T-helper 9 cell (primary cell): ENCODE measurements at regions not wholly inside any gene's neighbourhood (a gene's known extent, or its start where the extent isn't known, plus 50 kb on each side); places are given as distances from the start of the nearest gene placed in this dataset.

Source experiments
- DNase-seq: peaks from one replicate; pipeline ENCODE4 v3.0.0-alpha.2; 2020

DNA sequence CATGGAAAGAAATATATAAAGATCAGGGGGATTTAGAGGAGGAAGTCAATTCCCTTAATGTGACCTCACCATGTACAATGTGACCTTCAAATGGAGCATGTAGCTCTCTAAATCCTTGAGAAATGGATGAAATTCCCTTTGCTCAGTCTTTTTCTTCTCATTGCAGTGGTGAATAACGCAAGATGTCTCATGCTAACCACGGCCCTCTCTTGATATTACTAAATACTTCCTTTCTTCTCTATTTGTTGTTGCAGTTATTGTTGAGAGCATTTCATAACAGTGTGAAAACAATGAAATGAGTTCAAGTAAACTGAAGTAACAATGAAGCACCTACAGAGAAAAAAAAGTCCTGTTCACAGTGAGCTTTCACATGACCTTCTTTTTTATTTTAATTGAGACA is 55.6 kb downstream of the ZNF281 start:
- DNase-seq, result no peak

DNA sequence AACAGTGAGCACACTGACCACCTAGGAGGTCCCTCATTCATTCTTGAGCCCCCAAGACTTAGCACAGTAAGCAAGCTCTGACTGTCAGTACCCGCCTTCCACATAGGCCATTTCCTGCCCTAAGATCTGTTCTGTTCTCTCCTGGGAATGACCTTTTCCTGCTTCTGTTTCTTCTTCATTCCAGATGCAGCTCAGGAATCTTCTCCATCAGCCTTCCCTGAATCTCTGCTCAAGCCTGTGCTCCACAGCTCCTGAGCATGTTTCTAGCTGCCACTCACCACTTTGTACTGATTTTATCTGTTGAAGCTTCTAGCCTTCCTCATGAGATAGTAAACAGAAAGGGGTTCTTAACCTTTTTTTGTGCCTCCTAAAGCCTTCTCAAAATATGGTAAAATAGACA is 56.6 kb downstream of the ZNF281 start:
- DNase-seq, result no peak

DNA sequence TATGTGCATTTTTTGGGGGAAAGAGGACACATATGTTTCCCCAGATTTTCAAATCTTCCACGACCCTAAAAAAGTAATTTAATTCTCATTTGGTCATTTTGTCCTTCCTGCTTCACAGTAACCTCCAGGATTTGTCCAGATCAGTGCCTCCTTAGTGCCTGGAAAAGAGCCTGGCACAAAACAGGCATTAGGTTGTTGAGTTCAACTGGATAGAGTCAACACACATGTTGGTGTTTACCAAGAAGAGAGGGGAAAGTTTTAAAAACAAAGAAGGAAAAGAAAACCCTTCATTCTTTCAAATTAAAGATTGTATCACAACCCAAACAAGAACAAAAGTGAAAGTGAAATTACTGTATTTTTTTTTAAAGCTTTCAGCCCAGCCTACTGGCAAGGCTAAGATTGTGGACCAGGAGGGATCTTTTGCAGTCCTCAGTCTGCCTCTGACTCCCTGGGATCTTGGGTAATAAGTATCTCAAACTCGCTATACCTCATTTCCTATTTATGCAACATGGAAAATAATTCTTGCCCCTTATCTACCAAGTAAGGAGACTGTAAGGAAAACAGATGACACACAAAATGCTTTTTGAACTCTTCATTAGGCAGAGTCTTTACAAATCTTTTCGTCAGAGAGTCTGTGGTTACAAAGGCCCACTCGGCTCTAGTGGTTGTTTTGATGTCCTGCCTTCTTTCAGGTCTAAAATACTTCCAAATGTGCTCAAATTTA is 57.8 kb downstream of the ZNF281 start:
- DNase-seq, result no peak

DNA sequence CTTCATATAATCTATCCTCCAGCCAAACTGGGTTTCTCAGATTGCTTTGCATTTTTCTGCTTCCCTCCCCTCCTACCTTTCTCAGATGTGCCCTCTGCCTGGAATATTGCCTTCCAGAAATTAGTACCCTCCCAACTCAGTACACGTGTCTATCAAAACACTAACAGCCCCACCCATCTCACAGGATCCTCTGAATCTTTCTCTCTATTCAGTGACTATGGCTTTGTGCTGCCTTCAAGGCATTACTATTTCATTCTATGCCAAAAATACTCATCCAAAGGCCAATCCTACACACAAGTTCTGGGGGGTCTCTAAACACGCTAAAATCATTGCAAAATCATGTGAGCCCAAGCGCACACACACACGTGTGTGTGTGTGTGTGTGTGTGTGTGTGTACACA is 58.4 kb downstream of the ZNF281 start:
- no peak for DNase-seq

DNA sequence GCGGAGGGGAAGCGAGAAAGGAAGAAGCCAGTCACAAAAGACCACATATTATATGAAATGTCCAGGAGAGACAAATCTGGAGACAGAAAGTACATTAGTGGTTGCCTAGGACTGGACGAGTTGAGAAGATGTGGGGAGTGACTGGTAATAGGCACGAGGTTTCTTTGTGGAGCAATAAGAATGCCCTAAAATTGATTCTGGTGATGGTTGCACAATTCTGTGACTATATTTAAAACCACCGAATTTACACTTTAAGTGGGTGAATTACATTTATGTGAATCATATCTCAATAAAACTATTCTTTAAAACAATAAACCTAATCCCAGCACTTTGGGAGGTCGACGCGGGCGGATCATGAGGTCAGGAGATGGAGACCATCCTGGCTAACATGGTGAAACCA is 63.1 kb downstream of the ZNF281 start:
- no peak for DNase-seq

DNA sequence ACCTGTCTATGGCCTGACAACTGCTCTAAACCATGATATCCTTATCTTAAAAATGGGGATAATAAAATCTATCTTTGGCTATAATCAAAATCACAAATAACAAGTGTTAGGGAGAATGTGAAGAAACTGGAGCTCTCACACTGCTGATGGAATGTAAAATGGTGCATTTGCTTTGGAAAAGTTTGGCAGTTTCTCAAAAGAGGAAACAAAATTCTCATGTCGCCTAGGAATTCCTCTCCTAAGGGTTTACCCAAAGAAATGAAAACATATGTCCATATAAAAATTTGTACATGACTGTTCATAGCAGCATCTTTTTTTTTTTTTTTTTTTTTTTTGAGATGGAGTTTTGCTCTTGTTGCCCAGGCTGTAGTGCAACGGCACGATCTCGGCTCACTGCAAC is 64.3 kb downstream of the ZNF281 start:
- DNase-seq, result no peak

DNA sequence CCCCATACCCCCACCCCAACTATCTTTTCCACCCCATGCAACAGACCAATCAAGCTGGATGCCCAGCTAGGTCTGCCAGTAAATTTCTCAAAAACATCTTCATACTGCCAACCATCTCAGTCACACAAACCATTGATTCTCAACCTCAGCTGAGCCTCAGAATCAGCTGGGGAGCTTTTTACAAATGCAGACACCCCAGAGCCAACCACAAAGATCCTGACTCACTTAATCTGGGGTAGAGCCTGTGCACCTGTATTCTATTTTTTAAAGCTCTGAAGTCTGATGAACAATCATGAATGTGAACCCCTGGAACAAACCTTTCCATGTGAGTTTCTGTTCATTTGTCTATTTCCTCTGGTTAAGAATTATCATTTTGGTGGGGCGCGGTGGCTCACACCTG is 66.0 kb downstream of the ZNF281 start:
- DNase-seq, result no peak

DNA sequence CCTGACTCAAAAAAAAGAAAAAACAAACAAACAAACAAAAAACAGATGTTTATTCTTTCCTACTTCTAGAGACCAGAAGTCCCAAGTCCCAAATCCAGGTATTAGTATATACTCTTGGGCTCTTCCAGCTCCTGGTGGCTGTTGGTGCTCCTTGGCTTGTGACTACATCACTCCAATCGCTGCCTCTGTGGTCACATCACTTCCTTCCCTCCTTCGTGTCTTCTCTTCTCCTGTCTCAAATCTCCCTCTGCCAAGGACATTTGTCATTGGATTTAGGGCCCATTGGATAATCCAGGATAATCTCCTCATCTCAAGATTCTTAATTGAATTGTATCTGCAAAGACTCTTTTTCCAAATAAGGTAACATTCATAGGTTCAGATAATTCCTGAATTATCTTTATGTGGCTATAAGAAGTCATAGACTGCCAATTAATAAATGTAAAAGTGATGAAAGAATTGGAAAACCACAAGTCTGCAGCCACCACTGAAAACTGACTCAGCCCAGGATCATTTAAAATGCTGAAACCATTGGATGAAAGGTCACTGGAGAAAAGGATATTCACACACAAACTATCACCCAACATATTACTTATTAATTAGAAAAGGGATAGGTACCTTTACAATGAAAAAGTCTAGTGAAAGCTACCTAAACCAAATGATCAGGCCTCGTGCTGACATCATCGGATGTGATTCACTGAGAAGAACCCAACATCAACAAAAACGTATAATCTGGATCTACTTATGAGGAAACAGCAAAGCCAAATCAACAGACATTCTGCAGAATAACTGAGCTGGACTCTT is 67.1 kb downstream of the ZNF281 start:
- no peak for DNase-seq

DNA sequence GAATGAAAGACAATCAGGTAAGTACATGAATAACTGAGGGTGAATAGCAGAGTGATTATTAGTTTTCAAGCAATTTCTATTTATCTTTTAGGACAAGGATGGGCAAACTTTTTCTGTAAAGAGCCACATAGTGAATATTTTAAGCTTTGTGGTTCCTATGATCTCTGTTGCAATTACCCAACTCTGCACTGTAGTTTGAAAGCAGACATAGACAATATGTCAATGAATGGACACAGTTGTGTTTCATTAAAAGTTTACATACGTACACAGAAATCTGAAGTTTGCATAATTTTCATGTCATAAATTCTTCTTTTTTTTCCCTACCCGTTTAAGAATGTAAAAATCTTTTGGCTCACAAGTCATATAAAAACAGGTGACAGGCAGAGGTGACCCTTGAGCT is 71.4 kb downstream of the ZNF281 start:
- no peak for DNase-seq

DNA sequence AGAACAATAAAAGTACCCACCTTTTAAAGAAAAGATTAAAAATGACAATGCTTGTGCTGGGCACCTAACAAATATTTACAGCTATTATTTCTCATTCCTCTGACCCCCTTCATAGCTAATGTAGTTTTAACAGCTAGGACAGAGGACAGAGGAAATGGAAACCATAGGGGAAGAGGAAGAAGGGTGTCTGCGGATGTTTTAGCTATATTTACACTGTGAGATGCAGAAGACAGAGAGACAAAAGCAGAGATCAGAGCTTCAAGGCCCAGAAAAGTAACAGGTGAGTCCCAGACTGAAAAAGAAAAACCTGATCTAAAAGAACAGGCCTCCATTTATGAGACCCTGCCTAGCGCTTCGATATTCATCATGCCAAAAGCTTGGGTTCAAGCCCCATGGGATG is 72.0 kb downstream of the ZNF281 start:
- no peak for DNase-seq

DNA sequence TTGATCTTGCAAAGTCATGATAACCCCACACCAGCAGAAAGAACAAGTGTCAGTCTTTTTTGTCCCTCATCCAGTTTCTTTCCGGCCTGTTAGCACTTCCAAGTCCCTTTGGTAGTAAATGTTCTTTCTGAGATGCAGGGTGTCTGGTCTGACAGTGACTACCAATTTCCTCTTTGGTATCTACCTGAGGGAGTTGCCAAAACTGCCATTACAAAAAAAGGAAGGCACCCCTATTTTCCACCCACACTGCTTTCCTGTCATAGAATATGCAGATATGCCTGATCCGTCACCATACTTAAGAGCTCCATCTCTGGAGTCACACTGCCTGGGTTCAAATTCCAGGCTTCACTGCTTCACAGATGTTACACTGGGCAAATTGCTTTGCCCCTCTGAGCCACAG is 72.4 kb downstream of the ZNF281 start:
- no peak for DNase-seq

DNA sequence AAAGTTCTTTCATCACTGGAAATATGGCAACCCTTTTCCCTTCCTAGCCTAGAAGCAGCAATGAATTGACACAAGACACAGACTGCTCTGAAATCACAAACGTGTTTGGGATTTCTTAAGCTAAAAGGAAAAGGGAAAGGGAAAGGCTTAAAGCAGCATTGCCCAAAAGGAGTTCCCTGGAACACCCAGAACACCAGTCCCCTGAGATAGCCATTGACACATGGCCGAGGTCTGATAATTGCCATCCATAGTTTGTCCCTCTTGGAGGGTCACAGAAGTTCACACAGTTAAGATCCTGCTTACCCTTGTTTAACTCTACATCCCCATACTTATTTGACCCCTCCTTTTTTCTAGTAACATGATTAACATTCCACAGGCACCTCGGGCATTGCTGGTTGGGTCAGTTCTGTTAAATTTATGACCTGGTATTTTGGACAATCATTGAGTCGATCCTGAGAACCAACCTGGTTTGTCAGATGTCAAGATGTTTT is 72.9 kb downstream of the ZNF281 start:
- DNase-seq, result no peak

DNA sequence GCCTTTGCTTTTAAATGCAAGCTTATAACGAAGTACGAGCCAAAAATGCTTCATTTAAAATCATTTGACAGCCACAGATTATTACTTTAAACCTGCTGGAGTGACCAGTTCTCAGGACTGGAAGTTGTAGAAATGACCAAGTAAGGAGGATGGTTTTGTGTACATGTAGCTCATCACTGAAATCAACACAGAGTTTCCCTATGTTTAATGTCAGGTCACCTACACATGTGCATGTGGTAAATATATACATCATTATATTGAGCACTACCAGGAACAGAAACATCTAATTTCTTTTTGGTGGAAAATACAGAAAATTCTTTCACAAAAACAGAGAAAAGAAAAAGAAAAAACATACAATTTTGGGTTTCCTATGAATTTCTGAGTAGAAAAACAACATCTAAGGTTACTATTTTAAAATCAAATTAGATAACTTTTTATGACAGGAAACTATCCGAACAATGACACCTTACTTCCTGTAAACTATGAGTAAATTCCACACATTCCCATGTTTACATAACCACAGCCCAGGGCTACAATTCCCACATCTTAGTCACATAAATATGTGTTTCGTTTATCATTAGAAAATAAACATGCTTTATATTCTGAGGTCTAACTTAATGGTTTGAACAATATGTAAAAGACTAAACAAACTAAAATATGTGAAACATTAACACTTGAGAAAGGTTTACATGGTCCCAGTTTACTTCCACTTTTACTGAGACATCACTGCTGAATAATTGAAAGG is 73.6 kb downstream of the ZNF281 start:
- DNase-seq, result no peak

DNA sequence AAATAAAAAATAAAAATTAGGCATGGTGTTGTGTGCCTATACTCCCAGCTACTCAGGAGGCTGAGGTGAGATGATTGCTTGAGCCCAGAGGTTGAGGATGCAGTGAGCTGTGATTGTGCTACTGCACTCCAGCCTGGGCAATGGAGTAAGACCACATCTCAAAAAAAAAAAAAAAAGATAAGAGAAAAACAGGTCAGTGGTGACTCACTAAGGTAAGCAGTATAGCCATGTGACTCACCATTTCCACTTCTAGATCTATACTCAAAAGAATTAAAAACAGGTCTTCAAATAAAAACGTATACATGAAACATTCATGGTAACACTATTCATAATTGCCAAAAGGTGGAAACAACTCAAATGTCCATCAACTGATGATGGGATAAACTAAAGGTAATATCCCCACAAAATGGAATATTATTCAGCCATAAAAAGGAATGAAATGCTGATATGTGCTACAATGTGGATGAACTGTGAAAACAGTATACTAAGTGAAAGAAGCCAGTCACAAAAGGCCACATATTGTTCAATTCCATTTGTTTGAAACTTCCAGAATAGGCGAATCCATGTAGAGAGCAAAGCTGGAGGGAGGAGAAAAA is 75.1 kb downstream of the ZNF281 start:
- DNase-seq, result no peak

DNA sequence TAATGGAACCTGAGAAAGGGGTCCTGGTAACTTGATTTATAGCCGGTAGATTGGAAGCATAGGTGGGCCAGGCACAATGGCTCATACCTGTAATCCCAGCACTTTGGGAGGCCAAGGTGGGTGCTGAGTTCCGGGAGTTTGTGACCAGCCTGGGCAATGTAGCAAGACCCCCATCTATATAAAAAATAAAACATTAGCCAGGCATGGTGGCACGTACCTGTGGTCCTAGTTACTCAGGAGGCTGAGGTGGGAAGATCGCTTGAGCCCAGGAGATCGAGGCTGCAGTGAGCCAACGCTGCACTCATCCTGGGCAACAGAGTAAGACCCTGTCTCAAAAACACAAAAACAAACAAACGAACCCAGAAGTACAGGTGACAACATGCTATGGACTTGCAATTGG is 76.5 kb downstream of the ZNF281 start:
- no peak for DNase-seq

DNA sequence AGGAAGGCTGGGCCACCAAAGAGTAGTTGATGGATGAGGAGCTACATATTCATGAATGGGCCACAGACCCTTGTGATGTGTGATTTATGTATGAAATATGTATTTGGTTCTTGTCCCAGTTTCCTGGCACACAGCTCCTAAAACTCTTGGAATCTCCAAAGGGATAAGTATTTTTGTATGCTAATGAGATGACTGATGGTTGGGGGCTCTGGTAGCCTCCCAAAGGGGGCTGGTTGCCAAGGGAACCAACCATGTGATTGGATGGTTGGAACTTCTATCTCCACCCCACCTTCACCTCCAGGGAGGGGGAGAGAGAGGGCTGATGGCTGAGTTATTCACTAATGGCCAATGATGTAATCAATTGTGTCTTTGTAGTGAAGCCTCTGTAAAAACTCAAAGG is 77.1 kb downstream of the ZNF281 start:
- DNase-seq, result no peak

DNA sequence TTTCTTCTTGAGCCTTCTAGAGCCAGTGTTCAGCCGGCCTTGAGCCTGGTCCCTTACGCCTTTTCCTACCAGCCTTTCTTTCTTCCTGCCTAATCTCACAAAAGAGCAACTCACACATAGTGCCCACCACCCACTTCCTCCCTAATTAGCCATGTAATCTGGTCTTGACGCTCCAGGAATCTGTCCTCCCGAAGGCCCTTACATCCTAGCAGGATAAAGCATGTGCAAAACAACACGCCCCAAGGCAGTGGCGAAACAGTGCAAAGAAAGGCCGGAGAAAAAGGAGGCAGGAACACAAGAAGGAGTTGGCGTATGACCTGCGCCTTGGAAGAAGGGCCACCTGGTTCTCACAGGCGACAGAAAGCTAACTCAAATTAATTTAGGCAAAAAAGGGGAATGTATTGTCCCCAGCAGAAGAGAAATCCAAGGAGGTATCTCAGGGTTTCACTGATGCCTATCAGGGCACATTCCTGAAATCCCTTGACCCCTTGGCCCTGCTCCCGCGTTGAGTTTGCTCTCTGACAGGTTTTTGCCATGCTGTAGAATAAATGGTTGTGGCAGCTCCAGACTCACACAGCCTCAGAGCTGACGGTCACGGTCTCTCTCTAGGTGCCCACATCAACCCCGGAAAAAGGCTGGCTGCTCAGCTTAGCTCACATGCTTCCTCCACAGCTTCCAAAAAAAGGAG is 79.0 kb downstream of the ZNF281 start:
- DNase-seq, result no peak

DNA sequence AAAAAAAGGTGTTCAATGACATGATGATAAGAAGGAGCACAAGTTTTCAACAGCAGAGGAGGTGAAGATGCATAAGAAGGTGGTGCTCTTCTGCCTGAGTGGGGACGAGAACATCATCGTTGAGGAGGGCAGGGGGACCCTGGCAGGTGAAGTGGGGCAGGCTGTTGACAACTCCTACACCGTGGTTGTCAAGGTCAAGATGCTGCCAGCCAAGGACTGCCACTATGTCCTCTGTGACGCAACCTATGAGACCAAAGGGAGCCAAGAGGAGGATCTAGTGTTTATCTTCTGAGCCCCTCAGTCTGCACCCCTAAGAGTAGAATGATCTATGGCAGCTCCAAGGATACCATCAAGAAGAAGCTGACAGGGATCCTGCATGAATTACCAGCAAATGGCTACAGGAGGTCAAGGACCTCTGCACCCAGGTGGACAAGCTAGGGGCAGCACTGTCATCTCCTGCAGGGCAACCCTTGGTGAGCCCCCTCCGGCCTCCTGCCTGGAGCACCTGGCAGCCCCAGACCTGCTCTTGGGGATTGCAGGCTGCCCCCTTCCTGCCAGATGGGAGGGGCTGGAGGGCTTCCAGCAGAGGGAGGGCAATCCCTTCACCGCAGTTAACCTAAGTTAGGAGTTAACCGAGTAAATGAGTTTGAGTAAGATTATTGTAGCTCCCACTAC is 80.5 kb downstream of the ZNF281 start:
- no peak for DNase-seq

DNA sequence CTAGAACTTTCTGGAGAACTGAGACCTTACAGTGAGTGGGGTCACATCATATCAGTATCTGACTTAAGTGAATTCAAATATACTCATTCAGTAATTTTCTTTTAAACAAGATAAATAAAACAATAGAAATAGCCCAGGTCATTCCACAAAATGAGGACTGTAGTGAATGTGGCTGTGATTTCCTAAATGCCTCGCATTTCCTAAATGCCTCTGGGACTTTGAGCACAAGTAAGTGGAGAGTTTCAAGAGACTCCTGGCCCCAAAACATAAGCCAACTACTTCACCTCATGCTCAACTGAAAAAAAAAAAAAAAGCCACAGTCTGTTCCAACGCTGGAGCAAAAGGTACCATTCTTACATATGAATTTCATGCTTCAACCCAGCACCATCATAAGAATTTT is 81.5 kb downstream of the ZNF281 start:
- no peak for DNase-seq

DNA sequence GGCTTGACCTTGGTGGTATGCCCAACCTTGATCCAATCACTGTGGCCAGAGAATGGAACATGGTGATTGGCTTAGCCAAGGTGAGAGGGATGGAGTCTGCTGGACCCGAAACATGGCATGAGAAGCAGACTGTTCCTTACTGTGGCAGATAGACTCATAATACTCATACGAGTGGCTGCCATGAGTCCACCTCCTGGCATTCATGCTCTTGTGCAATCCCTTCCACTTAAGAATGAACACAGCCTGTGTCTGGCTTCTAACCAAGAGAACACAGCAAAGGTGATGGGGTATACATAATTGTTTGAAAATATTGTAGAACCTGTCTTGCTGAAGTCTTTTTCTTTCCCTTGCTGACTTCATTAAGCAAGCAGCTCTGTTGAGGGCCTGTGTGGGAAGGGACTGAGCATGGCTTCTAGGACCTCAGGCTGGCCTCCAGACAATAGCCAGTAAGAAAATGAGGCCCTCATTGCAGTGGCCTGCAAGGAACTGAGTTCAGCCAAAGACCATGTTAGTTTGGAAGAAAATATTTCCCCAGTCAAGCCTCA is 85.9 kb downstream of the ZNF281 start:
- no peak for DNase-seq

DNA sequence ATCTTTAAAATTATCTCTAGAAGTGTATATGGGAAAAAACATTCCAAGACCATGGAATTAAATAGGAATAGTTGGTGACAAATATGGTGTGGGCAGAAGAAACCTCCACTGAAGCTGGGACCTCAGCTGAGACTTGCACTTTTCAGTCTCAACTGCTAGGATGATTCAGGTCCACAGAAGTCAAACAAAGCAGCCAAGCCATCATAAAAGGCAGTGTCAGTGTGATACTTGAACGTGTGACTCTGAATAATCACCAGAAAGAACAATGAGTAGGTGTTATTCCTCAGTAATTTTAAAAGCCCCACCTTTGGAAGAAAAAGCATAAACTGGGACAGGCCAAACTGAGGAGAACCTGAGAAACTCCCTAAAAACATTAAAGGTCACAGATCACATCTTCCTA is 90.7 kb downstream of the ZNF281 start:
- no peak for DNase-seq

DNA sequence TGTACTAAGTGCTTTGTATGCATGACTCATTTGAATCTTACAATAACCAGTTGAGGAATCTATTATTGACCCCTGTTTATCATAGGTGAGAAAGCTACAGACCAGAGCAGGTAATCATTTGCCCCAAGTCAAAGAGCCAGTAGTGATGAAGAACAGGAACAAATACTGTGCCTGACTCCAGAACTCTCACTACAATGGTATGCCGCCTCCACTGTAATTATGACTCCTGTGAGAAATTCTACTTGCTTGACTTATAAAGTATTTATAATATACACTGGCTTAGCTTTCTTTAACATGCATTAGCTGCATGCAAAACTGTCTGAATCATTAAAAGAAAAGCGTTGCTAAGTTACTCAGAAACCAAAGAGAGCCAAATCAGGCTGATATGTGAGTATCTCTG is 92.6 kb downstream of the ZNF281 start:
- DNase-seq, result no peak
